ENCODE measurements at regions not wholly inside any gene's neighbourhood (a gene's known extent, or its start where the extent isn't known, plus 50 kb on each side); places are given as distances from the start of the nearest gene placed in this dataset.

GRCh38 chr13:38042771-38043170, 173.2 kb upstream of the TRPC4 start:
- TF ChIP-seq CTCF (IDR thresholded peaks at IDR 0.05) = no peak
- no peak for TF ChIP-seq POLR2AphosphoS5 (IDR thresholded peaks at IDR 0.05)
- no peak for TF ChIP-seq EP300 (IDR thresholded peaks at IDR 0.05)
- no peak for TF ChIP-seq POLR2A (IDR thresholded peaks at IDR 0.05)
